LNCAP (cell line): ENCODE measurements at regions not wholly inside any gene's neighbourhood (a gene's known extent, or its start where the extent isn't known, plus 50 kb on each side); places are given as distances from the start of the nearest gene placed in this dataset.

Experiments used
- CTCF ChIP-seq: fragments of 450-650 bp; IDR thresholded peaks from 2 replicates; pipeline ENCODE4 v1.5.1; 2017; ENCODE audit warnings: mild to moderate bottlenecking

GRCh38 chr2:128949360-128949759 is 630.7 kb upstream of the HS6ST1 start:
- no peak for TF ChIP-seq CTCF

- TF ChIP-seq CTCF, result no peak
Measured at GRCh38 chr2:128950758-128951157, 632.1 kb upstream of the HS6ST1 start.

GRCh38 chr2:128958241-128958640 is 639.6 kb upstream of the HS6ST1 start:
- no peak for TF ChIP-seq CTCF

- TF ChIP-seq CTCF, result no peak
Measured at GRCh38 chr2:128967646-128968045, 649.0 kb upstream of the HS6ST1 start.

- no peak for TF ChIP-seq CTCF
Measured at GRCh38 chr2:128969374-128969773, 650.7 kb upstream of the HS6ST1 start.

GRCh38 chr2:128970332-128971116 is 651.9 kb upstream of the HS6ST1 start:
- no peak for TF ChIP-seq CTCF

GRCh38 chr2:128973566-128973965 is 654.9 kb upstream of the HS6ST1 start:
- TF ChIP-seq CTCF, result no peak

- TF ChIP-seq CTCF, result no peak
Measured at GRCh38 chr2:128978212-128978611, 659.5 kb upstream of the HS6ST1 start.
